ENCODE measurements at regions not wholly inside any gene's neighbourhood (a gene's known extent, or its start where the extent isn't known, plus 50 kb on each side); places are given as distances from the start of the nearest gene placed in this dataset.

- TF ChIP-seq EP300 (IDR thresholded peaks at IDR 0.05; ENCODE audit: low read depth) (no peak), POLR2AphosphoS5 (IDR thresholded peaks at IDR 0.05) (no peak), POLR2A (IDR thresholded peaks at IDR 0.05) (no peak), CTCF (IDR thresholded peaks at IDR 0.05) (no peak)
- intact Hi-C loops (cut with DNase I; ENCODE audit: low total_unique reads) (no loop called here), in situ Hi-C loops (cut with MboI; ENCODE audit: low pct_ligation_motif_present in 1 of 4, low pct_unique_long_range_greater_than_20kb in 1 of 4, low sequenced_read_pairs in 3 of 4) (no loop called here)
- 75% methylated on average over 2 of the region's 2 CpGs; no CpG with 5 or more reads in 1 of the 2 donors for WGBS, 2 donors (ENCODE audit: low coverage in 1 of 2)
- Histone ChIP-seq H3K4me3 (no peak overlapping the region), H3K4me1 (no peaks in the 10 kb centered on the region), H3K9me3 (no peaks in the 10 kb centered on the region), H3K27ac (no peak overlapping the region), H3K27me3 (no peaks in the 10 kb centered on the region), H3K36me3 (no peaks in the 10 kb centered on the region)
- no peak for DNase-seq
Measured at GRCh38 chr4:103773691-103774231, 54.0 kb upstream of the TACR3 start.

Small RNA genes lying in the stretch of these regions (small RNA-seq; reads per million reads assigned to genes)
- gene RNU6-635P = 0 reads per million in 4 donors

Data from transverse colon (tissue), 4 donors.